Endometrium (tissue), 2 donors: ENCODE measurements at regions not wholly inside any gene's neighbourhood (a gene's known extent, or its start where the extent isn't known, plus 50 kb on each side); places are given as distances from the start of the nearest gene placed in this dataset.

Experiments used
- FAIRE-seq: peaks from 2 replicates; lab custom pipeline; 2012; peaks lifted over from hg19 to GRCh38; lab: Jason Lieb, UNC
- donor health status: control.
- donor health status: control.

DNA sequence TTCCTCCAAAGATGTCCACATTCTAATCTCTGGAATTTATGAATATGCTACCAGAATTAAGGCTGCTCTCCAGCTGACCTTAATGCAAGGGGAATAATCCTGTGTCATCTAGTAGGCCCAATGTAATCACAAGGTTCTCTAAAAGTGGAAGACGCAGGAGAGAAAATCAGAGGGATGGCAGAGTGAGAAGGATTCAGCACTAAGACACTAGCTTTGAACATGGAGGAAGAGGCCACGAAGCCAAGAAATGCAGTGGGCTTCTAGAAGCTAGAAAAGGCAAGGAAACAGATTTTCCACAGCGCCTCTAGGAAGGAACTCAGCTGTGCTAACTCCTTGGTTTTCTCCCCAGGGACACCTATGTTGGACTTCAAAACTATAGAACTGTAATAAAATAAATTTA is 240.7 kb upstream of the TRAM1L1 start:
- FAIRE-seq: no peak

GRCh38 chr4:117327491-117327890 is 242.1 kb upstream of the TRAM1L1 start:
- FAIRE-seq: no peak

- FAIRE-seq: no peak
These were observed 243.0 kb upstream of the TRAM1L1 start for GRCh38 chr4:117328333-117328732.

GRCh38 chr4:117331817-117332216 is 246.4 kb upstream of the TRAM1L1 start:
- FAIRE-seq: no peak

DNA sequence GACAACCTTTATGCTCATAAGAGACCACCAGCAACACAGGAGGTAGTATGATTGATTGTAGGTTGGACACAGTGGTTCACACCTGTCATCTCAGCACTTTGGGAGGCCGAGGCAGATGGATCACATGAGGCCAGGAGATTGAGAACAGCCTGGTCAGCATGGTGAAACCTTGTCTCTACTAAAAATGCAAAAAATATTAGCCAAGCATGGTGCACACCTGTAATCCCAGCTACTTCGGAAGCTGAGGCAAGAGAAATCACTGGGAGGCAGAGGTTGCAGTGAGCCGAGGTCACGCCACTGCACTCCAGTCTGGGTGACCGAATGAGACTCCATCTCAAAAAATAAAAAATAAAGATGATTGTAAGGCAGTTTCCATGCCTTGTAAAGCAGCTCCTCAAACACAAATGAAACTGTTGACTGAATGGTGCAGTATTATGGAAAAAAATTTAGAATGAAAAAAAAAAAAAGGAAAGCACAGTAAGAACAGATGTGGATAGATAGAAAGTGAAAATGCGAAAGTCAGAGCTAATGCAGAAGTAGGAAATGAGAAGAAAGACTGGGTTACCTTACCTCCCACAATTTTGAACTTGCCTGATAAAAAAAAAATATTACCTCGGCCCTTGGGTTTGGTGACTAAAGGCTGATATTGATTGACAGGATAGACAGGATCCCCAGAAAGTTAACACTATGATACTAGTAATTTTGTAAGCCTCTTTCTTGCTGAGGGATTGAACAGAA is 249.2 kb upstream of the TRAM1L1 start:
- no peak for FAIRE-seq

DNA sequence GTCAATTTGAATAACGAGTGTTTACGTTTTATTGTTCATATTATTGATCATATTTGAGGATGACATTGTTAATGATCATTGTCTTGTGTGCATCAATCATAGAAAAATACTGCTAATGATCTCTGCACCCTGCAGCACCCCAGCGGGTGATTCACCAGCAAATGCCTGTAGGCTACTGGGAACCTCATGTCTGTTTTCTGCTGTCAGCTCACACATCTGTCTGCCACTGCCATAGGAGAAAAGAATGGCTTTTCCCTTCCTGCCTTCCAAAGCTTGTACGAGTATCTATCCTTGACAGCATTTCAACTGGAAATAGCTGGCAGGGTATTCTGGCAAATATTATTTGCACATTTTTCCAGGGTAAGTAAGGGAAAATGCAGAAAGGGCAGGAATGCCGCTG is 272.1 kb upstream of the TRAM1L1 start:
- no peak for FAIRE-seq

DNA sequence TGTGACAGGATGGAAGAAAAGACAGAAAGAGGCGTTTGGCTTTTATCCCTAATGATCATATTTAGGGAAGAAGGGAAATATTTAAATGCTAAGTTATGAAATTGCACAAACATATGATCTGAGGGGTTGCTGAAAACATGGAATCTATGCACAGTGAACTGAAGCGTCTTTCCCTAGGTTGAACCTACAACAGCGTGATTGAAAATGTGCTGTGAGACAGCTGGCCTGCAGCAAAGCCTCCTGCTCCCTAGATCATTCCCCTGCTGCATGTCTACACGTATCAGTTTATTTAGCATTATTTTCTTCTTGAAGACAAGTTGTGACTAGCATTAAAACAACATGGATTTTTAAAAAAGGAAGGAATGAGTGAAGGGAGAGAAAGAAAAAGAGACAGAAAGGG is 272.5 kb upstream of the TRAM1L1 start:
- no peak for FAIRE-seq

DNA sequence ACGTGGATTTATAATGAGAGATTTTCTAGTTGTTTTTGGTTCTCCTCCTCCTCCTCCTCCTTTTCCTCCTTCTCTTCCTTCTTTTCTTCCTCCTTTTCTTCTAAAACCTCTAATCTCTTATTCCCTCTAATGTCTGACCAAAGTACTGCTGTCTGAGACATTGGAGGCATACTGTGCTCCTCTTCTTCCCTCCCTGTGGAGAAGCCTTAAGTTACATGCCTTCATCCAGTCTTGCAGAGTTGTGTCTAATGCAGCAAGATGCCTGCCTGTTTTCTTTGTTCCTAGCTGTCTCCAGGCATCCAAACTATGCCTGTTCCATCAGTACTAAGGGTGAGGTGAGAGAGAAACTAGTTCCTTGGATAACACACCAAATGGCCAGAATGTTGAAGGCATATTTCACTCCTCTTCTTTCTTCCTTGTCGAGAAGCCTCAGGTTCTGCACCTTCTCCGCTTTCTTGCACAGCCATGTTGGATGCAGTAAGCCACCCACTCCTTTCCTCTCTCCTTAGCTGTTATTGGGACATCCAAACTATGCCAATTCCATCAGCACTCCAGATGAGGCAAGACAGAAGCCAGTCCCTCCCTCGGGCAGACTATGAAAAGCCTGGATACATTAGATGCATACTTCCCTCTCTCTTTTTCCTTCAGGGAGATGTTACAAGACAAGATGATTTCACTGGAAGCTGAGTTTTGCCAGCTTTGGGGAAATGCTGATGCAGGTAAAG is 285.7 kb upstream of the TRAM1L1 start:
- no peak for FAIRE-seq

DNA sequence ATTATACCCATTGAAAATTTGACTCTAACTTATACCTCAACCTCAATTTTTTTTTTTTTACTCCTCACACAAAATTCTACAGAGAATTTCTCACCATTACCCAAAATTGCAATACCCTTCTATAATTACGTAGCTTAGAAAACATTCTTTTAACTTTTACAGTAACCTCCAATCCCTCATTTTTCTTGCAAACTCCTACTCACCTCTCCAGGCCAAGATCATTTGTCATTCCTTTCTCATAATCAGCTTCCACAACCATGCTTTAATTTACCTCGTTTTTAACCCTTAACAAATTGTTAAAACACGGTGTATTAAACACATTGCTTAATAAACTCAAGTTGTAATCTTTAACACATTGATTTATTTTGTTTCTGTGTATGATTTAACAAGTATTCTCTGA is 289.7 kb upstream of the TRAM1L1 start:
- no peak for FAIRE-seq

DNA sequence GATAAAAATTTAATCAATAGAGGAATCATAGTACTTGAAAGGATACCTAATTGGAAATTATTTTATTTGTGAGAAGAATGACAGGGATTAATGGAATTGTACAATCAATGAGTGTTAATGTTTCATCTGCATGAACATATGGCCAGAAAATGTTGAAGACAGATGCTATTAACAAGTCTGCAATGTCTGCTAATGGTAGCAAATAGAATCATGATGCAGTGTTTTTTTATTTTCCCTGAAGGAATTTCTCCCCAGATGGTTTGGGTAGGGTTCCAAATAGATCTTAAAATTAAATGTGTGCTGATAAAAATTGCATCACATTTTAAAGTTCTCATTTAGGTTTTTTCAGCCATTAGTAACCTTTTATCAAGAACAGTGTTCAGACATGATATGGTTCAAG is 291.3 kb upstream of the TRAM1L1 start:
- FAIRE-seq: no peak

DNA sequence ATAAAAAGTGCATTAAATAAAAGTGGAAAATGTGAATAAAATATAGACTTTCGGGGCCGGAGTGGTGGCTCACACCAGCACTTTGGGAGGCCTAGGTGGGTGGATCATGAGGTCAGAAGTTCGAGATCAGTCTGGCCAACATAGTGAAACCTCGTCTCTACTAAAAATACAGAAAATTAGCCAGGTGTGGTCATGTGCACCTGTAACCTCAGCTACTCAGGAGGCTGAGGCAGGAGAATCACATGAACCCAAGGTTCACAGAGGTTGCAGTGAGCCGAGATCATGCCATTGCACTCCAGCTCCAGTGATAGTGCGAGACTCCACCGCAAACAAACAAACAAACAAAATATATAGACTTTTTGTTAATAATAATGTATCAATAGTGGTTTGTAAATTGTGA is 293.6 kb upstream of the TRAM1L1 start:
- FAIRE-seq: no peak

- FAIRE-seq: no peak
These were observed 298.1 kb upstream of the TRAM1L1 start for GRCh38 chr4:117383468-117383867.

DNA sequence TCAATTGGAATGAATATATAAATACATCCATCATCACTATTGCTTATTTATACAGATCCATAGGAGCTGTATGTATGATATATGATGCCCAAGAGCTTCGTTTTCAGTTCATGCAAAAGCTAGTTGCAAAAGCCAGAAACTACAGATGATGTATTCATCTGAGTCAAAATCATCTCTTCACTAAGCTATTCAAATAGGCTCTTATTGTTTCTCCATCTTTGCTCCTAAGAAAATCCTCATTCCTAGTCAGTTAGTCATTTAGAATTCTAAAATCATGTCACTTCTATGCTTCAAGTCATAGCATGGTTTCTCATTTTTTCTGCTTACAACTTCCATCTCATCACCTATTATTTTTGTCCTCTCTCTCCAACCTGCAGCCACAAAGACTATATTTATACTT is 300.1 kb upstream of the TRAM1L1 start:
- no peak for FAIRE-seq

DNA sequence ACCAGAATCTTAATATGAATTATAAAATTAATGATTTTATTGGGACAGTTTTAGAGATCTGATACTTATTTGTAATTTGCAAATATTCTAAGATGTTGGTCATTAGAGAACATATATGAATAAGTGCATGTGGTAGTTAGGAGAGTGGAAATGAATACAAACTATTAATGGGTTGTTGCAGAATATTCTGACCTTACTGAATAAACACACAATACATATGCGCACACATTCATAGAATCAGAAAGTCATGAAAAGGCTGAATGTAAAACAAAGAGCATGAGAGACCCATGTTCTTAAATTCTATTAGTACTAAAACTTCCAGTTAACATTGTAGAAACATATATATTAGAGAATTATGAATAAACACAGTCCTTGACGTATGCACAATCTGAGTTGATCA is 301.7 kb upstream of the TRAM1L1 start:
- FAIRE-seq: no peak

DNA sequence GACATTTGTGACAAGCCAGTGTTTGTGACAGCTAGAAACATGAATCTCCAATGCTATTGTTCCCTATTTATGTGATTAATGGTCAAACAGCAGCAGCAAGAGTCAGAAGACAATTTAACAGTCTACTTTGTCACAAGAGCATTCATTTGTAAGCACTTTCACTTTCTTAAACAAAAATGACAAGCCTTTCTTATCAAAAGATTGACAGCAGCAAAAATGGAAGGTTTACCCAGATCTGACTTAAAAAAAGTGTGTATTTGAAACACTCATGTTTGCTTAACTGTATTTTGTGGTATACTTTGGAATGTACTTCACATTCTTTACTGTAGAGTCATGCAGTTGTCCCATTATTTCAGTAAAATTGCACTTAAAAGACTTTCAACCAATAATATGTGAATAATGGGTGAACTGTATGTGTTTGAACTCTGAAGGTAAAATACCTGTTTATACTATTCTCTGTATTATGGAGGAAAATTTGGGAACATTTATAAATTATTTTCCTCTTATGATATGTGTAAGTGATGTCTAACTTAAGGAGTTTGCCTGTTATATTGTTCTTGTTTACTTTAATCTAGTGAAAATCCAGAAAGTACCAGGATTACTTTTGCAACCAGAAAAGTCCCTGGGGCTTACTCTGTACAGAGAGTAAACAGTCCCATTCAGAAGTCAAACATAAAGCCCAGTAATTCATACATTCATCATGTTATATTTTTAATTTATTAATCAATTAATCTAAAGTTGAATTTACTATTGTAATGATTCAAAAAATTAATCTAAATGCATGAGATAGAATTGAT is 314.9 kb upstream of the TRAM1L1 start:
- FAIRE-seq: no peak

DNA sequence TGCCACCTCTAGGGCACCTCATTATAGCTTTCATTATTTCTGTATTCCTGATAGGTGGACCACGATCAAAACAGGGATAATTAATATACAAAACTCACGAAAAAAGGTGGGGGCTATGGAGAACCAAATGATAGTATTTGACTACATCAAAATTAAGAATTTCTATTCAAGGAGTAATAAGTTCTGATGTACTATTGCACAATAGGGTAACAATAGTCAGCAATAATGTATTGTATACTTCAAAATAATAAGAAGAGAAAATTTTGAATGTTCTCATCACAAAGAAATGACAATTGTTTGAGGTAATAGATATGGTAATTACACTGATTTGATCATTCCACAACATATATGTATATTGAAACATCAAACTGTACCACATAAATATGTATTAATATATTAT is 327.3 kb upstream of the TRAM1L1 start:
- no peak for FAIRE-seq

- no peak for FAIRE-seq
These were observed 332.5 kb upstream of the TRAM1L1 start for GRCh38 chr4:117417856-117418255.

DNA sequence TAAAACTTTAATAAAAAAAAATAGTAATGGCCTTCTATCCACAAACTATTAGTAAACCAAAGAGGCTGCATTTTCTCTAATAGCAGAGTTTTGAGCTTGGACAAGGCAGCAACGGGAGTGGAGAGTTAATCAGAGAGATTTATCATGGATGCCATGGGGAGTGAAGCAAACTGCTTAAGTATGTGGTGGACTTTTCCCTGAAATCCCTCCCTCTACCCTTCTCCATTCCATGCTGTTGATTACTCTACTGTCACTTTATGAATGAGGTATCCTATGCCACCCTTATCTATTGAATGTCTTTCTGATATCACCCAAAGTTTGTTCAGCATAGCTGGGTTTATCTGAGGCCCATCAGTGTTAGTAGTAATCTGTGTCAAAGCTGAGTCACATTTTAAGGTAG is 335.6 kb upstream of the TRAM1L1 start:
- no peak for FAIRE-seq

- peak; percentile 87 for FAIRE-seq
These were observed 336.3 kb upstream of the TRAM1L1 start for GRCh38 chr4:117421706-117422105.

DNA sequence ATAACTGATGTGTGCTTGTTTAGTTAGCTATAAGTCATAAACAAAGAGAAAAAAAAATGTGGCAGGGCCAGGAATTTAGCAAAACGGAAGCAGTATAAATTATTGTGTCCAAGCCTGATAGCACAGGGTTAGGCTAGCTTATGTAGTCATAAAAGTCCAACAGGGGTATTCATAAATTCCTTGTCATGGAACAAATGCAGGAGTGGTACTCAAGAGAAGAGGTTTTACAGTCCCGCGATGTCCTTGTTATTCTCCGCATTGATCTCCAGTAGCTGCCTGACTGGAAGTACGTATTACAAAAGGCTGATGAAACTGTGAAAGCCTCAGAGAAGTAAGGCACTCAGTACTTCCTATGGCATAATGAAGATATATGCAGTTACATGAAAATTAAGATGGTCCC is 336.9 kb upstream of the TRAM1L1 start:
- FAIRE-seq: no peak

- no peak for FAIRE-seq
These were observed 340.3 kb upstream of the TRAM1L1 start for GRCh38 chr4:117425636-117426035.

DNA sequence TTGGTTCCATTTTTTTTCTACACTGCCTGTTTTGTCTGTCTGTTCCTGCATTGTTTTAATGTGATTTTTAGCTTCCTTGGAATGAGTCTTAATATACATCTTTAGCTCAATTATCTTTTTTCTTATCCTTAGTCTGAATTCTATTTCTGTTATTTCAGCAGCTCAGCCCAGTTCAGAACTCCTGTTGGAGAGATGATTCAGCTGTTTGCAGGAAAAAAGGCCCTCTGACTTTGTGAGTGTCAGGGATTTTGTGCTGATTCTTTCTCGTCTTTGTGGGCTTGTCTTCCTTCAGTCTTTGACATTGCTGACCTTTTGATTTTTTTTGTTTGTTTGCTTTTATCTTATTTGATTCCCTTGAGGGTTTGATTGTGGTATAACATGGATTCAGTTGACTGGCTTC is 343.2 kb upstream of the TRAM1L1 start:
- FAIRE-seq: no peak

GRCh38 chr4:117429061-117429460 is 343.7 kb upstream of the TRAM1L1 start:
- FAIRE-seq: no peak
